ENCODE measurements at regions not wholly inside any gene's neighbourhood (a gene's known extent, or its start where the extent isn't known, plus 50 kb on each side); places are given as distances from the start of the nearest gene placed in this dataset.

- TF ChIP-seq CTCF (IDR thresholded peaks at IDR 0.05) (no peak), POLR2A (IDR thresholded peaks at IDR 0.05) (no peak)
Observed at GRCh38 chr2:106034325-106034724, 159.8 kb downstream of the UXS1 start.
